GM12878 (cell line): ENCODE measurements at regions not wholly inside any gene's neighbourhood (a gene's known extent, or its start where the extent isn't known, plus 50 kb on each side); places are given as distances from the start of the nearest gene placed in this dataset.

Source experiments
- ATAC-seq: fragments of 200-7000 bp; cut with Tn5 transposase; 3 replicates; pipeline ENCODE4 v1.9.1; 2020; ENCODE audit warnings: mild to moderate bottlenecking, moderate library complexity
- BruUV-seq: library from RNA; stranded (reverse); fragments of 400-500 nt; replicated peaks from 2 replicates; lab custom pipeline; 2021; lab: Mats Ljungman, UMichigan
- CTCF ChIA-PET: fragments of 300-600 bp; sonication (Branson Sonifier 250); formaldehyde crosslinking; extraction: SDS; loops from one replicate; lab custom pipeline; 2021; ENCODE audit warnings: inconsistent platforms; lab: Yijun Ruan, JAX
- POLR2A ChIA-PET: fragments of 350-600 bp; formaldehyde crosslinking; extraction: SDS; loops from one replicate; lab custom pipeline; 2021; ENCODE audit warnings: inconsistent platforms; lab: Charles Lee
- RAD21 ChIA-PET: fragments of 300-600 bp; sonication (Branson Sonifier 250); formaldehyde crosslinking; loops from one replicate; lab custom pipeline; 2023; ENCODE audit warnings: antibody characterized with exemption; ENCODE audit not compliant: unreplicated experiment; lab: Charles Lee
- SMC1A ChIA-PET: fragments of 300-600 bp; sonication (Branson Sonifier 250); formaldehyde crosslinking; loops from one replicate; lab custom pipeline; 2023; ENCODE audit not compliant: unreplicated experiment, uncharacterized antibody; lab: Charles Lee
- DNase-seq: peaks from one replicate; pipeline ENCODE4 v3.0.0-alpha.2; 2011; ENCODE audit warnings: low read depth, low spot score
- FAIRE-seq: peaks from 3 replicates; lab custom pipeline; 2011; peaks lifted over from hg19 to GRCh38; lab: Jason Lieb, UNC
- H2AFZ ChIP-seq: 2 replicates; pipeline ENCODE4 v1.6.0; 2011; ENCODE audit warnings: low read depth, low read length, control low read depth; ENCODE audit not compliant: control insufficient read depth
- H3K27ac ChIP-seq: 2 replicates; pipeline ENCODE4 v1.5.1; 2011; ENCODE audit warnings: control low read depth; ENCODE audit not compliant: control insufficient read depth, insufficient read depth
- H3K27me3 ChIP-seq, 2 experiments: replicated peaks in 1 of 2; 2 replicates each; pipeline versions ENCODE4 v1.6.0 to v1.6.1; 2011; ENCODE audit warnings: low read length in 1 of 2; ENCODE audit not compliant: control insufficient read depth in 2 of 2, insufficient read depth in 2 of 2
- H3K36me3 ChIP-seq, 2 experiments: 2 replicates each; pipeline ENCODE4 v1.5.1; 2011; ENCODE audit warnings: low read length in 1 of 2; ENCODE audit not compliant: control insufficient read depth in 2 of 2, insufficient read depth in 2 of 2
- H3K4me1 ChIP-seq: 2 replicates; pipeline ENCODE4 v1.6.1; 2011; ENCODE audit warnings: mild to moderate bottlenecking, low read length, moderate library complexity, mixed read lengths; ENCODE audit not compliant: control insufficient read depth, insufficient read depth
- H3K4me2 ChIP-seq: 2 replicates; pipeline ENCODE4 v1.6.0; 2011; ENCODE audit warnings: control low read depth; ENCODE audit not compliant: control insufficient read depth, insufficient read depth
- H3K4me3 ChIP-seq: fragments of 200-600 bp; sonication (generic); 2 replicates; pipeline ENCODE4 v1.5.1; 2016
- H3K79me2 ChIP-seq: 2 replicates; pipeline ENCODE4 v1.6.0; 2011; ENCODE audit warnings: low read length; ENCODE audit not compliant: control insufficient read depth, insufficient read depth
- H3K9ac ChIP-seq: 2 replicates; pipeline ENCODE4 v1.8.0; 2011; ENCODE audit warnings: low read length, control low read depth, mixed read lengths; ENCODE audit not compliant: control insufficient read depth, insufficient read depth
- H3K9me3 ChIP-seq: replicated peaks from 3 replicates; pipeline ENCODE4 v1.5.1; 2011; ENCODE audit warnings: mild to moderate bottlenecking, low read length; ENCODE audit not compliant: control insufficient read depth, insufficient read depth
- H4K20me1 ChIP-seq: 2 replicates; pipeline ENCODE4 v1.6.0; 2011; ENCODE audit not compliant: control insufficient read depth, insufficient read depth
- ATF7 ChIP-seq: fragments of 450-650 bp; IDR thresholded peaks from 2 replicates; pipeline ENCODE4 v1.6.1; 2016; ENCODE audit warnings: low read depth, mild to moderate bottlenecking
- CHD2 ChIP-seq: IDR thresholded peaks from 2 replicates; pipeline ENCODE4 v1.6.1; 2011; ENCODE audit warnings: low read depth, low read length, improper control_type of control experiment, borderline replicate concordance
- CREM ChIP-seq: IDR thresholded peaks from 2 replicates; pipeline ENCODE4 v1.6.1; 2014; ENCODE audit warnings: antibody characterized with exemption, low read depth
- JUNB ChIP-seq: IDR thresholded peaks from 2 replicates; pipeline ENCODE4 v1.6.1; 2016; ENCODE audit warnings: antibody characterized with exemption, mild to moderate bottlenecking
- KAT2A ChIP-seq: conservative IDR thresholded peaks from 2 replicates; pipeline ENCODE4 v1.6.1; 2011; ENCODE audit warnings: low read depth, low read length; ENCODE audit not compliant: control insufficient read depth
- RCOR1 ChIP-seq: conservative IDR thresholded peaks from 2 replicates; pipeline ENCODE4 v1.6.1; 2012; ENCODE audit warnings: low read depth, low read length, improper control_type of control experiment
- RELA ChIP-seq: fragments of 450-650 bp; IDR thresholded peaks from 2 replicates; pipeline ENCODE4 v1.8.0; 2014; ENCODE audit warnings: borderline replicate concordance; ENCODE audit not compliant: partially characterized antibody
- SIX5 ChIP-seq: IDR thresholded peaks from 2 replicates; pipeline ENCODE4 v1.6.1; 2011; ENCODE audit warnings: mild to moderate bottlenecking, low read depth, low read length, moderate library complexity; ENCODE audit not compliant: severe bottlenecking
- SMARCA5 ChIP-seq: fragments of 450-650 bp; IDR thresholded peaks from 2 replicates; pipeline ENCODE4 v1.6.1; 2017; ENCODE audit warnings: mild to moderate bottlenecking
- SMC3 ChIP-seq: IDR thresholded peaks from 2 replicates; pipeline ENCODE4 v1.6.1; 2011; ENCODE audit warnings: low read length, improper control_type of control experiment, borderline replicate concordance
- SPI1 ChIP-seq: IDR thresholded peaks from 2 replicates; pipeline ENCODE4 v1.6.1; 2011; ENCODE audit warnings: low read depth, mild to moderate bottlenecking, low read length, moderate library complexity, borderline replicate concordance; ENCODE audit not compliant: insufficient read depth
- SUZ12 ChIP-seq: fragments of 200-600 bp; sonication (generic); IDR thresholded peaks from one replicate; pipeline ENCODE4 v1.6.1; 2018; ENCODE audit warnings: antibody characterized with exemption, mild to moderate bottlenecking; ENCODE audit not compliant: unreplicated experiment
- ZNF207 ChIP-seq: fragments of 450-650 bp; IDR thresholded peaks from 2 replicates; pipeline ENCODE4 v1.6.1; 2014; ENCODE audit warnings: antibody characterized with exemption, mild to moderate bottlenecking, borderline replicate concordance
- ZNF274 ChIP-seq: IDR thresholded peaks from one replicate; pipeline ENCODE4 v1.8.0; 2011; ENCODE audit not compliant: insufficient read length, insufficient read depth
- WGBS: methylation state at CpG from one replicate; pipeline ENCODE4 v1.1.6; 2016; ENCODE audit warnings: low lambda C conversion rate; ENCODE audit not compliant: insufficient replicate concordance, insufficient coverage; ENCODE audit errors: missing lambda C conversion rate; 5-methylcytosine and 5-hydroxymethylcytosine counted together
- in situ Hi-C: fragments of 300-500 bp; cut with MboI; formaldehyde crosslinking; loops from 9 replicates; pipeline ENCODE4 v1.14.3; 2018; ENCODE audit warnings: mixed read lengths
- intact Hi-C: fragments of 100-400 bp; cut with micrococcal nuclease; formaldehyde crosslinking; loops from one replicate; pipeline ENCODE4 v1.14.2; 2022; ENCODE audit not compliant: unreplicated experiment

- RAD21 ChIA-PET, result no interaction called here
- DNase-seq (no peak), FAIRE-seq (no peak), ATAC-seq (no peak)
- H4K20me1 ChIP-seq, result no peaks in the 10 kb centered on the region
- in situ Hi-C loops (no loop called here), intact Hi-C loops (no loop called here)
- CTCF ChIA-PET, result interaction anchor here (0.8 to 3.0 kb wide), 3 partner anchors 8 to 31 kb away, joined by 3 to 6 read pairs (median 3); no protein-coding TSS in a partner anchor
- no peaks in the 10 kb centered on the region for H3K79me2 ChIP-seq
- no peaks in the 10 kb centered on the region; the same call in 2 of the 3 replicates for H3K9me3 ChIP-seq
- POLR2A ChIA-PET, result no interaction called here
- no peak overlapping the region for H3K4me2 ChIP-seq
- no peak overlapping the region for H2AFZ ChIP-seq
- no peak for TF ChIP-seq CREM
- no peak for TF ChIP-seq RCOR1
- no peak for TF ChIP-seq ZNF207
- no peak for TF ChIP-seq ATF7
- no peak for TF ChIP-seq SMC3
- no peak for TF ChIP-seq JUNB
- no peak for TF ChIP-seq SPI1
- TF ChIP-seq SUZ12, result no peak
- no peak for TF ChIP-seq SMARCA5
- no peak for TF ChIP-seq RELA
- no peak for TF ChIP-seq KAT2A
- no peak for TF ChIP-seq CHD2
- TF ChIP-seq SIX5, result no peak
- TF ChIP-seq ZNF274, result no peak
- 95% methylated on average over 3 of the region's 3 CpGs for WGBS
- H3K36me3 ChIP-seq, result no peaks in the 10 kb centered on the region
- H3K4me1 ChIP-seq, result peaks cover 29% of the 10 kb centered on the region
- H3K27ac ChIP-seq, result no peak overlapping the region
- no peak overlapping the region for H3K9ac ChIP-seq
- H3K4me3 ChIP-seq, result no peak overlapping the region
- BruUV-seq, result no TSS peak
- no peaks in the 10 kb centered on the region for H3K27me3 ChIP-seq
- SMC1A ChIA-PET, result interaction anchor here (0.6 to 2.5 kb wide), 6 partner anchors 11 to 1074 kb away, joined by 3 to 8 read pairs (median 4); no protein-coding TSS in a partner anchor
Observed at GRCh38 chr3:159859424-159859823, 129.2 kb upstream of the IL12A start.
